ENCODE measurements at regions not wholly inside any gene's neighbourhood (a gene's known extent, or its start where the extent isn't known, plus 50 kb on each side); places are given as distances from the start of the nearest gene placed in this dataset.
"Not testable (repeated sequence)": the region's sequence is repeated elsewhere in the genome, so short reads cannot be mapped to it uniquely, and the experiment has no call there.

DNA sequence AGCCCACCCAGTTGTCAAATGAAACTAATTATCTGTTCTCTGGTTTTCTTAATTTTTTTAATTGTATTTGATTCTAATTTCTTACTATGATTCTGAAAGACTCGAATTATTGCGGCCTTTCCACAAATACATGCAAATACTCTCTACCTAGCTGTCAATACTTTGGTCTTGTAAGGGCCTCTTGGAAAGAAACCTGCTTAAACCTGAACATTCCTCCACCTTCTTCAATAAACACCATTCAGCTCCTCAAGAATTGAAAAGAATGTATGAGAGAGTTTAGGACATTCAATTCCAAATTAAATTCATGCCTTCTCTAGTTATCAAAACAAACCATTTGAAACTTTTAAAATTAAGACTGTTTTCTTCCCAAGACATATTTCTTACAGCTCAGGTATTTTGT is 385.9 kb upstream of the NOCT start:
- H3K9me3 Mint-ChIP-seq, result no peaks in the 10 kb centered on the region
- H3K4me1 Mint-ChIP-seq, result peaks cover 7% of the 10 kb centered on the region
- no peak overlapping the region for H3K4me3 Mint-ChIP-seq
- peaks cover 3% of the 10 kb centered on the region for H3K27me3 Mint-ChIP-seq (ENCODE audit: low read depth, poor library complexity)
- no peak for DNase-seq
- no peaks in the 10 kb centered on the region for H3K36me3 Mint-ChIP-seq (ENCODE audit: low read depth)
- no peak overlapping the region for H3K27ac Mint-ChIP-seq
- TF ChIP-seq, protein P1, sequence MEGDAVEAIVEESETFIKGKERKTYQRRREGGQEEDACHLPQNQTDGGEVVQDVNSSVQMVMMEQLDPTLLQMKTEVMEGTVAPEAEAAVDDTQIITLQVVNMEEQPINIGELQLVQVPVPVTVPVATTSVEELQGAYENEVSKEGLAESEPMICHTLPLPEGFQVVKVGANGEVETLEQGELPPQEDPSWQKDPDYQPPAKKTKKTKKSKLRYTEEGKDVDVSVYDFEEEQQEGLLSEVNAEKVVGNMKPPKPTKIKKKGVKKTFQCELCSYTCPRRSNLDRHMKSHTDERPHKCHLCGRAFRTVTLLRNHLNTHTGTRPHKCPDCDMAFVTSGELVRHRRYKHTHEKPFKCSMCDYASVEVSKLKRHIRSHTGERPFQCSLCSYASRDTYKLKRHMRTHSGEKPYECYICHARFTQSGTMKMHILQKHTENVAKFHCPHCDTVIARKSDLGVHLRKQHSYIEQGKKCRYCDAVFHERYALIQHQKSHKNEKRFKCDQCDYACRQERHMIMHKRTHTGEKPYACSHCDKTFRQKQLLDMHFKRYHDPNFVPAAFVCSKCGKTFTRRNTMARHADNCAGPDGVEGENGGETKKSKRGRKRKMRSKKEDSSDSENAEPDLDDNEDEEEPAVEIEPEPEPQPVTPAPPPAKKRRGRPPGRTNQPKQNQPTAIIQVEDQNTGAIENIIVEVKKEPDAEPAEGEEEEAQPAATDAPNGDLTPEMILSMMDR (IDR thresholded peaks at IDR 0.05), result no peak

DNA sequence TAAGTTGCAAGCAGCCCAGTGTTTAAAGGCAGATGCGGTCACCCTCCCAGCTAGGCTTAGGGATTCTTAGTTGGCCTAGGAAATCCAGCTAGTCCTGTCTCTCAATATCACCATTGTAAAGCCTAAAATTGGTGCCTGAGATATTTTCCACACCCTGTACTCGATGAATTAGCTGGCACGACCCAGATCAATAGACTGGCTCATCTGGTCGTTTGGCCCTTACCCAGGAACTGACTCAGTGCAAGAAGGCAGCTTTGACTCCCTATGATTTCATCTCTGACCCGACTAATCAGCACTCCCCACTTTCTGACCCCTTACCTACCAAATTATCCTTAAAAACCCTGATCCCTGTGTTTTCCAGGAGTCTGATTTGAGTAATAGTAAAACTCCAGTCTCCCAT is 384.9 kb upstream of the SLC7A11 start:
- H3K4me1 Mint-ChIP-seq, result no peaks in the 10 kb centered on the region
- H3K27ac Mint-ChIP-seq, result no peak overlapping the region
- no peak for DNase-seq
- peaks cover 10% of the 10 kb centered on the region for H3K9me3 Mint-ChIP-seq
- H3K36me3 Mint-ChIP-seq (ENCODE audit: low read depth), result no peaks in the 10 kb centered on the region
- TF ChIP-seq, protein P1 (IDR thresholded peaks at IDR 0.05), result no peak
- H3K27me3 Mint-ChIP-seq (ENCODE audit: low read depth, poor library complexity), result peaks cover 4% of the 10 kb centered on the region
- H3K4me3 Mint-ChIP-seq, result no peak overlapping the region

DNA sequence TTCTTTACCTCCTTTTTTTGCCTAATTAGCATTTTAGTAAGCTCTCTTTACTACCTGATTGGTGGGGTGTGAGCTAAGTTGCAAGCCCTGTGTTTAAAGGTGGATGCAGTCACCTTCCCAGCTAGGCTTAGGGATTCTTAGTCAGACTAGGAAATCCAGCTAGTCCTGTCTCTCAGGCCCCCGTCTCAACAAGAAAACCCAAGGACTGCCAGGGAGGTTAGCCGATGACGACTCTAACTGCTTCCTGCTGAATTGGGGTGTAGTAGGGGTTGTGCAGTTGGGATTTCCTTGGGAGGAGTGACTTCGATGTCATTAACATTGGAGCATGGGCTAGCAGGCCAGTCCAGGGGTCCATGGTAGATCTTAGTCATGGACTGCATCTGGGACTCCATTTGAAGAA is 380.2 kb upstream of the SLC7A11 start:
- not testable (repeated sequence) for DNase-seq; H3K4me1 Mint-ChIP-seq; H3K4me3 Mint-ChIP-seq; H3K27ac Mint-ChIP-seq; H3K36me3 Mint-ChIP-seq (ENCODE audit: low read depth); H3K27me3 Mint-ChIP-seq (ENCODE audit: low read depth, poor library complexity)
- H3K9me3 Mint-ChIP-seq, result peaks cover 34% of the 10 kb centered on the region

DNA sequence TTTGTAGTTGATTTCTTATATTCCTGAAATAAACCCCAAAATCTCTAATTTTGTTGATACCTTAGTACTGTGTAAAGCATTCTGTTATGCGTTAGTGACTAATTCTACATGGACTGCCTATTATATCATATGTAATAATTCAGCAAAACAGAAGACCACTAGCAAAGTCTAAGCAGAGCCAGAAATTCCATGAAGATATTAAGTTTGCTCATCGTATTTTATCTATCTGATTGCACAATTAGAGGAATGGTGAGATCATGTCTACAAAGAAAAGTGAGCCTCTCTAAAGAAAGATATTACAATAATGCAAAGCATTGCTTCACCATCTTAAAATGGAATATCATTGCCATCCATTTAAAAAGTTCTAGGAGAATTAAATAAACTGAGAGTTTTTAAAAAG is 374.6 kb upstream of the SLC7A11 start:
- Mint-ChIP-seq H3K27me3 (ENCODE audit: low read depth, poor library complexity) (no peaks in the 10 kb centered on the region), H3K4me3 (no peak overlapping the region), H3K36me3 (ENCODE audit: low read depth) (peaks cover 7% of the 10 kb centered on the region), H3K27ac (no peak overlapping the region), H3K4me1 (no peaks in the 10 kb centered on the region), H3K9me3 (peaks cover 31% of the 10 kb centered on the region)
- TF ChIP-seq, protein P1 (IDR thresholded peaks at IDR 0.05), result no peak
- no peak for DNase-seq

DNA sequence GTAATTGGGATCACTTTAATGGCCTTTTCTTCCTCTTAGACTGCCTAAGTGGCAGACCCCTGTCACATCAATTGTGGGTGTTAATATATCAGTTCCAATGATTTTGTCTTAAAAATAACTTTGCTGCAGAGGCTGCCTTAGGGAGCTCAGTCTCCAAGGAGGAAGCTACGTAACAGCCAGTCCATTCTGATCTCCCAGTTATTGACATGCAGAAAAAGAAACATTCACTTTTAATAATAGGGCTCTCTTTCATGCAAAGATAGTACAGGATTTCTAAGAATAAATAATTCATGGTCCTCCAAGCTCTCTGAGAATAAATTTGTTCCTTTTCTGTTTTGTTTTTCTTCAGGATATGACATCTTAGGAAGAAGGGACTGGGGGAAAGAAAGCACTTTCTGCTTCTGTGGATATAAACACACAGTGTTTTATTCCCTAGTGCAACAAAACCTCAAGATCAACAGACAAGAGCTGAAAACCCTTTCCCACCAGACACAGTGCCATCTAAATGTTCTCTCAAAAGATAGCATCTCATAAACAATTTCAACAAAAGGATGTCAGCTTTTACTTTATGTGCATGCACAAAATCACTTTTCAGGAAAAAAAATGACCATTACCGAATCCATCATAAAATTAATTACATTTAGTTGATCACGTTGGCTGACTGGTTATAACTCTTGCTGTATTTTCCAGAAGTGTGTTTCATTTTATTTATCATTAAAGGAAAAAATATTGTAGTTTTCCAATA is 372.4 kb upstream of the SLC7A11 start:
- H3K4me3 Mint-ChIP-seq, result no peak overlapping the region
- no peaks in the 10 kb centered on the region for H3K4me1 Mint-ChIP-seq
- peaks cover 7% of the 10 kb centered on the region for H3K36me3 Mint-ChIP-seq (ENCODE audit: low read depth)
- no peak overlapping the region for H3K27ac Mint-ChIP-seq
- no peak for DNase-seq
- TF ChIP-seq, protein P1 (IDR thresholded peaks at IDR 0.05), result no peak
- H3K27me3 Mint-ChIP-seq (ENCODE audit: low read depth, poor library complexity), result no peaks in the 10 kb centered on the region
- H3K9me3 Mint-ChIP-seq, result peaks cover 21% of the 10 kb centered on the region

DNA sequence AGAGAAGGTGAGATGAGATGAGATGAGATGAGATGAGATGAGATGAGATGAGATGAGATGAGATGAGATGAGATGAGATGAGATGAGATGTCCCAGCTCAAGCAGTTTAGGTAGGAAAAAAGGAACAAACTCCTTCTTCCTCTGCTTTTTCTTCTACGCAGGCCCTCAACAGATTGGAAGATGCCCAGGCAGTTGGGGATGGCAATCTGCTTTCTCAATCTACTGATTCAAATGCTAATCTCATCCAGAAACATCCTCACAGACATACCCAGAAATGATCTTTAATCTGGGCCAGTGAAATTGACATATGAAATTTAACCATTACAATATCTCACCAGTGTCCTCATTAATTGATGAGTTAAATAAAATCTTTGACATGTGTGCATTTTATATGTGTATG is 370.3 kb upstream of the SLC7A11 start:
- TF ChIP-seq, protein P1 (IDR thresholded peaks at IDR 0.05), result no peak
- Mint-ChIP-seq H3K4me1 (no peaks in the 10 kb centered on the region), H3K27ac (no peak overlapping the region)

More for the DNA sequence above, 370.3 kb upstream of the SLC7A11 start:
- Mint-ChIP-seq H3K4me3 (no peak overlapping the region), H3K27me3 (ENCODE audit: low read depth, poor library complexity) (no peaks in the 10 kb centered on the region), H3K36me3 (ENCODE audit: low read depth) (no peaks in the 10 kb centered on the region), H3K9me3 (peaks cover 10% of the 10 kb centered on the region)
- no peak for DNase-seq

All from nephron progenitor cell (in vitro differentiated cells).